OCI-LY3 (cell line): ENCODE measurements at regions not wholly inside any gene's neighbourhood (a gene's known extent, or its start where the extent isn't known, plus 50 kb on each side); places are given as distances from the start of the nearest gene placed in this dataset.

Source experiments
- H2AFZ ChIP-seq: fragments of 200-600, 300-600 bp; shearing (Covaris generic); 2 replicates; pipeline ENCODE4 v1.6.0; 2014; ENCODE audit warnings: antibody characterized with exemption, low read depth, low read length
- H3K27ac ChIP-seq: fragments of 200-600, 300-600 bp; sonication (generic); 2 replicates; pipeline ENCODE4 v1.5.1; 2014; ENCODE audit warnings: mild to moderate bottlenecking, low read length, moderate library complexity, mixed read lengths
- H3K27me3 ChIP-seq: fragments of 200-600, 300-600 bp; sonication (generic); 2 replicates; pipeline ENCODE4 v1.6.1; 2014; ENCODE audit warnings: low read depth, low read length, mixed read lengths
- H3K36me3 ChIP-seq: fragments of 200-600, 300-600 bp; sonication (generic); replicated peaks from 2 replicates; pipeline ENCODE3; 2014; ENCODE audit warnings: low read depth, low read length, mixed read lengths
- H3K4me1 ChIP-seq: fragments of 300-600, 200-600 bp; sonication (generic); 2 replicates; pipeline ENCODE4 v1.6.1; 2014; ENCODE audit warnings: low read length, mixed read lengths
- H3K4me2 ChIP-seq: fragments of 200-600, 300-600 bp; sonication (generic); 2 replicates; pipeline ENCODE4 v1.6.1; 2014; ENCODE audit warnings: low read length, mixed read lengths
- H3K4me3 ChIP-seq: fragments of 300-600, 200-600 bp; sonication (generic); 2 replicates; pipeline ENCODE4 v1.5.1; 2014; ENCODE audit warnings: antibody characterized with exemption, mild to moderate bottlenecking, low read length, moderate library complexity
- H3K79me2 ChIP-seq: fragments of 300-600, 200-600 bp; shearing (Covaris generic); 2 replicates; pipeline ENCODE4 v1.6.1; 2014; ENCODE audit warnings: mild to moderate bottlenecking, low read length, mixed read lengths
- H3K9ac ChIP-seq: fragments of 300-600, 200-600 bp; shearing (Covaris generic); 2 replicates; pipeline ENCODE4 v1.6.0; 2014; ENCODE audit warnings: mild to moderate bottlenecking, low read length, moderate library complexity
- H3K9me3 ChIP-seq: fragments of 200-600, 300-600 bp; shearing (Covaris generic); 2 replicates; pipeline ENCODE4 v1.6.1; 2014; ENCODE audit warnings: low read length, mixed read lengths; ENCODE audit not compliant: insufficient read depth
- H4K20me1 ChIP-seq: fragments of 200-600, 300-600 bp; sonication (generic); 2 replicates; pipeline ENCODE4 v1.6.1; 2016; ENCODE audit warnings: low read length, mixed read lengths; ENCODE audit not compliant: insufficient read depth
- CTCF ChIP-seq: fragments of 200-600, 300-600 bp; sonication (generic); IDR thresholded peaks from 2 replicates; pipeline ENCODE4 v1.5.1; 2014; ENCODE audit warnings: antibody characterized with exemption, low read length, low read depth
- EZH2phosphoT487 ChIP-seq: fragments of 200-600 bp; shearing (Covaris generic); IDR thresholded peaks from 2 replicates; pipeline ENCODE4 v1.6.1; 2018; ENCODE audit warnings: antibody characterized with exemption, mixed run types, low read depth

- no peaks in the 10 kb centered on the region for H3K9me3 ChIP-seq
These were observed 51.9 kb upstream of the TMC3 start for GRCh38 chr15:81425905-81426304.

More at GRCh38 chr15:81425905-81426304, 51.9 kb upstream of the TMC3 start:
- Histone ChIP-seq H3K27ac (no peak overlapping the region), H3K9ac (no peak overlapping the region), H3K4me3 (no peak overlapping the region), H3K79me2 (no peaks in the 10 kb centered on the region), H3K27me3 (peaks cover 15% of the 10 kb centered on the region), H2AFZ (no peak overlapping the region), H3K36me3 (no peaks in the 10 kb centered on the region), H3K4me1 (no peaks in the 10 kb centered on the region), H3K4me2 (no peak overlapping the region), H4K20me1 (no peaks in the 10 kb centered on the region)
- TF ChIP-seq EZH2phosphoT487: no peak
- TF ChIP-seq CTCF: no peak
